Memory B cell (primary cell): ENCODE measurements at regions not wholly inside any gene's neighbourhood (a gene's known extent, or its start where the extent isn't known, plus 50 kb on each side); places are given as distances from the start of the nearest gene placed in this dataset.
"Not testable (repeated sequence)": the region's sequence is repeated elsewhere in the genome, so short reads cannot be mapped to it uniquely, and the experiment has no call there.

Source experiments
- ATAC-seq: fragments of 150-1000 bp; cut with Tn5 transposase; 2 replicates; pipeline ENCODE4 v1.10.0; 2021; ENCODE audit warnings: low read depth, mild to moderate bottlenecking, moderate library complexity
- DNase-seq, 2 donors: peaks; one replicate each; pipeline ENCODE4 v3.0.0; 2022; ENCODE audit warnings: low spot score in 2 of 2
- H3K27ac Mint-ChIP-seq: one replicate; pipeline ENCODE4 v1.8.0; 2022; ENCODE audit warnings: mild to moderate bottlenecking, moderate library complexity, mixed read lengths
- H3K27me3 Mint-ChIP-seq: one replicate; pipeline ENCODE4 v1.8.0; 2022; ENCODE audit warnings: mixed read lengths
- H3K36me3 Mint-ChIP-seq: one replicate; pipeline ENCODE4 v1.8.0; 2022; ENCODE audit warnings: mild to moderate bottlenecking, mixed read lengths
- H3K4me1 Mint-ChIP-seq: one replicate; pipeline ENCODE4 v1.8.0; 2022; ENCODE audit warnings: mixed read lengths
- H3K4me3 Mint-ChIP-seq: one replicate; pipeline ENCODE4 v1.8.0; 2022; ENCODE audit warnings: mild to moderate bottlenecking, moderate library complexity, mixed read lengths
- H3K9me3 Mint-ChIP-seq: one replicate; pipeline ENCODE4 v1.8.0; 2022; ENCODE audit warnings: mixed read lengths

DNA sequence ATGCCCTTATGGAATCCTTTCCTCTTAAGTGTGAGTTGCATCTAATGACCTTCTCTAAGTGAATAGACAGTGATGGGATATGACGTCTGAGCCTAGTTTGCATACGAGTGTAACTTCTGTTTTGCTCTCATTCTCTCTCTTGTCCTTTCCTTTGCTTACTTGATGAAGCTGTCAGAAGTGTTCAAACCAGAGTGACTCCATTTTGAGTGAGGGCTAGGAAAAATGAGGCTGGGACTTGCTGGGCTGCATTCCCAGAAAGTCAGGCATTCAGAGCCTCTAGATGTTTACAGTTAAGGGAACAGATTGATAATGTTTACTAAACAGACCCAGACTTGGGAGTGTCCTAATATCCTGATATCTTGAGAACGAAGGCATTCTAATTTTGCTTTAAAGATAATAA, 311.2 kb upstream of the SOX4 start:
- H3K36me3 Mint-ChIP-seq, DNase-seq, H3K9me3 Mint-ChIP-seq, H3K4me1 Mint-ChIP-seq, H3K27ac Mint-ChIP-seq, H3K4me3 Mint-ChIP-seq, H3K27me3 Mint-ChIP-seq, ATAC-seq: not testable (repeated sequence)

DNA sequence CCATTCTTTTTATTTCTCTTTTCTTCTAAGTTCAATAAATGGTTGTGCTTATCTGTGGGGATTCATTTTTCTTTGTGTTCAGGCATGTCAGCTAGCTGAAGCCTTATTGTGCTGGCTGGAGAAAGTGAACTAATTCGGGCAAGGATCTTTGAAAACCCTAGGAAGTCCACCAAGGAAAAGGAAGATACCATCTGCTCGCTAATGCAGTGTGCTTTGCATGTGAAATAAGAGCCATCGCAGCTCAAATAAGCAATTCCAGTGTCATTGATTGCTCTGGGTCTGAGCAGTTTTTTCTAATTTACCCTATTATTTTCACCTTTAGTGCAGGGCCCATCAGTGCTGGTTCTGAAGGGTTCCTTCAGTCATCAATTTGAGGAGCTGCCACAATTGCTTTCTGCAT, 309.4 kb upstream of the SOX4 start:
- Mint-ChIP-seq H3K27me3 (peaks cover 4% of the 10 kb centered on the region), H3K9me3 (no peaks in the 10 kb centered on the region), H3K36me3 (no peaks in the 10 kb centered on the region), H3K27ac (no peak overlapping the region), H3K4me1 (no peaks in the 10 kb centered on the region), H3K4me3 (no peak overlapping the region)
- ATAC-seq: no peak
- DNase-seq: no peak

DNA sequence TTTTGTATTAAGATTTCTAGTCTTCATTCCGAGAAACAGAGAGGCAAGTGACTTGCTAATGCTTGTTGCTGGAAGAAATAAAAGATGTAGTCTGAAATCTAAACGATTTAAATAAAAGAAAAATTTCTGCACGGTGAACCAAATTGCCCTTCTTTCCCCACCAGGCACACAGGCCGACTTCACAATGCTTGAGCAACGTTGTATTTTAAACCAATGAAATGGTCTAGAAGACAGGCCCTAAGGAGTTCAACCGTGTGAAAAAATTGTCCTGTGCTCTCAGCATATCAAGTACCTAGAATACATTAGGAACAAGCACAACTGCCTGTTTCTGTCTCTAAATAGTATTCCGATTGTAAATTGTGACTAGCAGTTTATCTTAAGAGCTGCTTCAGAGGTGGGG, 308.8 kb upstream of the SOX4 start:
- DNase-seq (no peak), ATAC-seq (no peak)
- Mint-ChIP-seq H3K4me3 (no peak overlapping the region), H3K27me3 (peaks cover 2% of the 10 kb centered on the region), H3K27ac (no peak overlapping the region), H3K36me3 (no peaks in the 10 kb centered on the region), H3K4me1 (no peaks in the 10 kb centered on the region), H3K9me3 (no peaks in the 10 kb centered on the region)

DNA sequence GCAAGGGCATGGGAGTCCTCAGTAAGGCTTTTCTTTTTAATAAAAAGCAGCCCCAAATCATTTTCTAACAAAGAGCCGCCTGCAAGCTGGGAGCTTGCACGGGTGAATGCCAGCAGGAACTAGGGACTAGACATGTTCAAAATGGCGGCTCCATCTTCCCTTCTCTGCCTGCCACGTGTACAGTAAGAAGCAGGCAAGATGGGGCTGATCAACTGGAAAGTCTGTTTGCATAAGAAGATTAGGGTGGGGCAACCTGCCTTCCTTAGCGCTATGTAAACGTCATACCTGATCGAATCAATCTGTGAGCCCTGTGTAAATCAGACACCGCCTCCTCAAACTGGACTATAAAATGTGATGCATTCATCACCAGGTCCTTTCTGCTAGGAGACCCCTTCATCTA, 299.4 kb upstream of the SOX4 start:
- Mint-ChIP-seq H3K27me3 (peaks cover 6% of the 10 kb centered on the region), H3K9me3 (peaks cover 3% of the 10 kb centered on the region), H3K4me1 (no peaks in the 10 kb centered on the region), H3K4me3 (no peak overlapping the region), H3K36me3 (no peaks in the 10 kb centered on the region), H3K27ac (no peak overlapping the region)
- ATAC-seq: no peak
- DNase-seq: no peak

DNA sequence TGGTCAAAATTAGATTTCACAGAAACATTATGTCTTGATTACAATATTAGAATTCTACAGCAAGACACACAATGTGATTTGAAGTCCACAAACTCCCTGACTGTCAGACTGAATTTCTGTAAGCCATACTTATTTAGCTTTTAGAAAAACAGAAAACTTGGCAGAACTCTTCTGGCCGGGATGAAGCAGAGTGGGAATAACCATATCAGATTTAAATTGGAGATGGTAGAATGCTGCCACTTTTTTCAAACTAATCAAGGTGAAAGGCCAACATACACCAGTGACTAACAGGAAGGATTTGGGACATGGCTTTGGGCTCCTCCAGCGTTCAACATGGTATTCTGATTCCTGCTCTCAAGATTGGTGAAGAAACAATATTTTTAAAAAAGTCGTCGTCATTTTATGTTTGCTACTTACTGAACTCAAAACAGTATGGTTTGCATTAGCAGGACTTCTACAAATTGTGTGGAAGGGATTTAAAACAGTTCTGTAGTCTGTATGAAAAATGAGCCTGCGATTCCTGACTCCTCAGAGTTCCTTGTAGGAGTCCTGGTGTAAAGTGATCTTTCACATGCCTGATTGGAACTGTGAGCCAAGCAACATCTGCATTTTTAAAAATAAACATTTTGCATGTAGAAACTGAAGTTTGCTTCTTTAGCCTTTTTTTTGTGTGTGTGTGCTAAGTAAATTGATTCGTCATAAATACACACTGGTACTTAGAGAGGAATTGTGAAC, 297.9 kb upstream of the SOX4 start:
- peaks cover 3% of the 10 kb centered on the region for H3K9me3 Mint-ChIP-seq
- H3K27ac Mint-ChIP-seq: no peak overlapping the region
- no peak overlapping the region for H3K4me3 Mint-ChIP-seq
- peaks cover 6% of the 10 kb centered on the region for H3K27me3 Mint-ChIP-seq
- no peaks in the 10 kb centered on the region for H3K36me3 Mint-ChIP-seq
- DNase-seq: no peak
- no peaks in the 10 kb centered on the region for H3K4me1 Mint-ChIP-seq
- ATAC-seq: no peak

DNA sequence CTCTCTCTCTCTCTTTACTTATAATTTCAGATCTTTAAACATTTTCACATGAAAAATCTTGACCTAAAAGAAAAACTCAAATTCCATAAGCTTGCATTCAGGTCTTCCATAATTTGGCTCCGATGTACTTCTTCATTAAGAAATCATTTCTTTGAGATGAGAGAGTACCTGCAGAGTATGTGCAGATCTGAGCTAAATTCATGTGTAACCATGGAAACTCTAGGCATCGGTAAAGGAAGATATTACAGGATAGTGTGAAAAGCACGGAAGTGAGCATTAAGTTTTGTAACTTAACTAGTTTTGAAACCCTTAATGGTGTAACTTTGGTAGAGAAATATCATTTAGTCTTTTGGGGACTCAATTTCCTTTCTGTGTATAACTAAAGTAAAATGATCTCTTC, 295.9 kb upstream of the SOX4 start:
- Mint-ChIP-seq H3K27ac (no peak overlapping the region), H3K4me1 (no peaks in the 10 kb centered on the region), H3K36me3 (no peaks in the 10 kb centered on the region), H3K27me3 (peaks cover 6% of the 10 kb centered on the region), H3K9me3 (peaks cover 6% of the 10 kb centered on the region), H3K4me3 (no peak overlapping the region)
- DNase-seq (no peak), ATAC-seq (no peak)

DNA sequence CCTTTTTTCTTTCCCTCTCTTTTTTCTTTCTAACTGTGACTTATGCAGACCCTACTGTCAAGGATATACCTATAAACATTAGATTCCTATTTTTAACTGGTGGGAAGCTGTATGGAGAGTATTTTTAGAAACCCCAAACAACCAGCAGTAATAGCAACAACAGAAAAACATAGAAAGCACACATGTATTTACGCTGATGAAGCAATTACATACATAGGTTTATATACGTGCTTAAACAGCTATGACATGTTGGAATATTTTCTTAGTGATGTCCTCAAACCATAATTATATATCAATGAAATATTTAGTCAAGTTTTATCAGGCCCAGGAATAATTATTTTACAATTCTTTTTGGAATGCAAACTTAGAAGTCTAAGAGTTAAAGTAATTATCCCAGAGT, 294.3 kb upstream of the SOX4 start:
- H3K27ac Mint-ChIP-seq: no peak overlapping the region
- no peaks in the 10 kb centered on the region for H3K4me1 Mint-ChIP-seq
- DNase-seq (no peak), ATAC-seq (no peak)
- H3K36me3 Mint-ChIP-seq: no peaks in the 10 kb centered on the region
- H3K9me3 Mint-ChIP-seq: peaks cover 6% of the 10 kb centered on the region
- no peak overlapping the region for H3K4me3 Mint-ChIP-seq
- H3K27me3 Mint-ChIP-seq: peaks cover 6% of the 10 kb centered on the region

DNA sequence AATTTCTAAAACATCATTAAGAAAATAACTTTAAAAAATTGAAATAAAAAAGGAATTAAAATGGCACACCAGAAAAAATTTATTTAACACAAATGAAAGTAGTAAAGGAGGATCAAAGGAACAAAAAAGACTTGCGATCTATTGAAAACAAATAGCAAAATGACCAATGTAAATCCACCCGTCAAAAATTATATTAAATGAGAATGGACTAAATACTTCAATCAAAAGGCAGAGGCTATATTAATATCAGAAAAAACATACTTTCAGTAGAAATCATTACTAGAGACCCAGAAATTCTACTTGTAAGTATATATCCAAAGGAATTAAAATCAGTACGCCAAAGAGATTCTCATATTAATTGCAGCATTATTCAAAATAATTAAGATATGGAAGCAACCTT, 293.1 kb upstream of the SOX4 start:
- peaks cover 8% of the 10 kb centered on the region for H3K9me3 Mint-ChIP-seq
- DNase-seq (no peak), ATAC-seq (no peak)
- peaks cover 2% of the 10 kb centered on the region for H3K27me3 Mint-ChIP-seq
- H3K4me1 Mint-ChIP-seq: no peaks in the 10 kb centered on the region
- no peak overlapping the region for H3K27ac Mint-ChIP-seq
- H3K4me3 Mint-ChIP-seq: no peak overlapping the region
- no peaks in the 10 kb centered on the region for H3K36me3 Mint-ChIP-seq

DNA sequence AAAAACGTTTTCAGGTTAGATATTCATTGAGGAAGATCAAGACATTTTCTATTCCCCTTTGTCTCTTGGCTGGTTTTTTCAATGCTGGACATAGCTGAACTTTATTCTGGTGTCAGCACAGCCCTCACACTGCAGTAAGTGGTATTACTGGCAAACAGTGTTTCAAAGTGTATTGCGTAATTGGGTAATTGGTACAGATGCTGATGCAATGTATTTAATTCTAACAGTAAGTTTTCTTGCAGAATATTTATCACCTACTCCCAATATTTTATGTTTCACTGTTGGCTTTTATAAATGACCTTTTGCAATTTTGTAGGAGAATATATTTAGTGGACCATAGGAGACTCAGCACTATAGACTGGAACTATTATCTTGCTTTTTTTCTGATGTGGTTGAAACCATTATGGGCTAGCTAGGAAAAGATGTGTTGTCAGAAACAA, 287.6 kb upstream of the SOX4 start:
- ATAC-seq: no peak
- Mint-ChIP-seq H3K36me3 (no peaks in the 10 kb centered on the region), H3K27ac (no peak overlapping the region), H3K4me1 (no peaks in the 10 kb centered on the region), H3K27me3 (peaks cover 2% of the 10 kb centered on the region), H3K4me3 (no peak overlapping the region), H3K9me3 (peaks cover 6% of the 10 kb centered on the region)
- DNase-seq: no peak

DNA sequence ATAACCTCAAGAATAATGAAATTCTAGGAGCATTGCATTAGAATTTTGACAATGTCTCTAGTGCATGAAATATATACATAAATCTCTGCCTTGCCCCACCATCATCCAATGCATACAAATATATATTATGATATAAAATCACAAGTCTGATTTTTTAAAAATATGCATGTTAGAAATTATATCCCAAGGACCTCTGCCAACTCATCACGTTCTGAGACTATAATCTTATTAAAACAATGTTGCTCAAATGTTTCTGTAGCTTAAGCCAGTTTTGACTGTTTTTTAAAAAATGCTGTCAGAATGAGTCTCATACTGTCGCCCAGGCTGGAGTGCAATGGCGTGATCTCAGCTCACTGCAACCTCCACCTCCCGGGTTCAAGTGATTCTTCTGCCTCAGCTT, 287.0 kb upstream of the SOX4 start:
- H3K4me1 Mint-ChIP-seq: no peaks in the 10 kb centered on the region
- peaks cover 2% of the 10 kb centered on the region for H3K27me3 Mint-ChIP-seq
- no peak overlapping the region for H3K27ac Mint-ChIP-seq
- H3K4me3 Mint-ChIP-seq: no peak overlapping the region
- DNase-seq: no peak
- peaks cover 6% of the 10 kb centered on the region for H3K9me3 Mint-ChIP-seq
- ATAC-seq: no peak
- H3K36me3 Mint-ChIP-seq: no peaks in the 10 kb centered on the region

DNA sequence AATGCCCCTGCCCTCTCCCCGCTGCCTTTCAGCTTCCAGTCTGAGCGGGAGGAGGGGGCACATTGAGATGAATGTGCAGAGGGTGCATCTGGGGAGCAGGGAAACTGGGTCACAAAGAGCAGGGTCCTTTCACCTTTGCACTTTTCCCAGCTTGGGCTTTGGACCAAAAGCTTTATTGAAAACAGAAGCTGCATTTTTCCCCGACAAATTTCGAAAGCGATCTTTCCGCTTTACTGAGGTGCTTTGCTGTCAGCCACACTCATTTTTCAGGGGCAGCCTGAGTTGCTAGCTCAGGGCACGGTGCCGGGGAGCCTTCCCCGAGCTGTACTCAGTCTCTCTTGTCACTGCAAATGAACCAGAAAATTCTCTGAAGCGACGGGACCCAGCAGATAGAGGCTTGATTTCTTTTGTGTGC, 283.7 kb upstream of the SOX4 start:
- Mint-ChIP-seq H3K27me3 (peaks cover 2% of the 10 kb centered on the region), H3K36me3 (no peaks in the 10 kb centered on the region), H3K4me3 (no peak overlapping the region), H3K27ac (no peak overlapping the region), H3K9me3 (no peaks in the 10 kb centered on the region), H3K4me1 (no peaks in the 10 kb centered on the region)
- ATAC-seq (no peak), DNase-seq (no peak)

DNA sequence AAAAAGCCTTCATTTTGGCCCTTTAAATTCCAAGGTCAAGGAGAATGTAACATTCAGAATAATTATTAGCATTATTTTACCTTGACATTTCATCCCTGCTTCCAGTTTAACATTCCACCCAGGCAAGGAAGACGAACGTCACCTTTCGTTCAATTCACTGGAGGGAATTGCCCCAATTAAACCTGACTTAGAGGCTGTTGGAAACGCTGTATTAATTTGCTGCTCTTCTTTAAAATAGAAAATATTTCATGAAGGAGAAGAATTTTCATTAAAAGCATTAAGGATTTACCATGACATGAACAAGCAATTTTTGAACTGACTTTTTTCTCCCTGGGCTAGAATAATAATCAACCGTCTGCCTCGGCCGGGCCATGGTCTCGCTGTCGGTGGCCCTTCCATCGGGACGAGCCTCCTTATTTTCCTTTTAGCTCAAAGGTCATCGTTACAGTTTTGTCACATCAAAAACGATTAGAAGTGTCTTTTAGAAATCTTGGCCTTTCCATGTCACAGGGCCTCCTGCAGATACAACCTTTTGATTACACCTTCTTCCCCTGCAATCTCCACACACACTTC, 282.9 kb upstream of the SOX4 start:
- Mint-ChIP-seq H3K4me3 (no peak overlapping the region), H3K4me1 (no peaks in the 10 kb centered on the region), H3K36me3 (no peaks in the 10 kb centered on the region), H3K27me3 (peaks cover 2% of the 10 kb centered on the region), H3K27ac (no peak overlapping the region), H3K9me3 (no peaks in the 10 kb centered on the region)
- no peak for DNase-seq
- no peak for ATAC-seq

DNA sequence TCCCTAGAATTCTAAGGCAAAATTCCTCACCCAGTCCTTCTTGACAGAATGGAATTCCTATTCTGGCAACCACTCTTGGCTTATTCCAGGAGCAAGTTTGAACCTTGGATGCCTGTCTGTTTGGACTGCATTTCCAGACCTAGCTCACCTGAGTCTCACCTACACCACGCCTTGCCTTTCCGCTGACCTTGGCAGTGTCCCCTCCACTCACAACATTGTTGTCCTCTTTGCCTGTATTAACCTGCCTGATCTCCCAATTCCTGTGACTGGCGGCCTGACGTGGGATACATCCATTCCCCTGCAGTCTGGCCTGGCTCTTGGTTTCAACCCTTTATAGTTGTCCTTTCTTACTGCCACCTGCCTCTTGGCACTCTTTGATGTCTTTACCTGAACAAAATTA, 281.4 kb upstream of the SOX4 start:
- Mint-ChIP-seq H3K27me3 (peaks cover 2% of the 10 kb centered on the region), H3K4me1 (no peaks in the 10 kb centered on the region), H3K4me3 (no peak overlapping the region), H3K27ac (no peak overlapping the region), H3K9me3 (no peaks in the 10 kb centered on the region), H3K36me3 (no peaks in the 10 kb centered on the region)
- ATAC-seq (no peak), DNase-seq (no peak)

DNA sequence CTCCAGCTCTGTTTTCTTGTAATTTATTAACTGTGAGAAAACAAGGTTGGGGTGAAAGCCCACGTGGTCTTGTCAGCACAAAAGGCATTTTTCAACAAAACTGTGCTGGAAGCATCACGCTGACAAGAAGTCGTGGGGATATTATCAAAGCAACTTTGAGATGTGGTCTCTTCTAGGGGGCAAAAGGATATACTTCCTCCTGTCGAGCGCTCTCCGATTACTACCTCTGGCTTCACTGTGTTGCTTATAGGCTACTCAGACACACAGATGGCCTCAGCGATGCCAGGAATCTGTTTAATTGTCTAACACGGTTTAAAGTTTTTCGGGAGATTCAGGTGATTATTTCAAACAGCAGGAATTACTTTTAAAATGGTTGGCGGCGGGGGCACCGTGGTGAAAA, 275.9 kb upstream of the SOX4 start:
- Mint-ChIP-seq H3K4me1 (no peaks in the 10 kb centered on the region), H3K27me3 (no peaks in the 10 kb centered on the region), H3K9me3 (no peaks in the 10 kb centered on the region), H3K36me3 (no peaks in the 10 kb centered on the region), H3K4me3 (no peak overlapping the region), H3K27ac (no peak overlapping the region)
- DNase-seq (no peak), ATAC-seq (no peak)

DNA sequence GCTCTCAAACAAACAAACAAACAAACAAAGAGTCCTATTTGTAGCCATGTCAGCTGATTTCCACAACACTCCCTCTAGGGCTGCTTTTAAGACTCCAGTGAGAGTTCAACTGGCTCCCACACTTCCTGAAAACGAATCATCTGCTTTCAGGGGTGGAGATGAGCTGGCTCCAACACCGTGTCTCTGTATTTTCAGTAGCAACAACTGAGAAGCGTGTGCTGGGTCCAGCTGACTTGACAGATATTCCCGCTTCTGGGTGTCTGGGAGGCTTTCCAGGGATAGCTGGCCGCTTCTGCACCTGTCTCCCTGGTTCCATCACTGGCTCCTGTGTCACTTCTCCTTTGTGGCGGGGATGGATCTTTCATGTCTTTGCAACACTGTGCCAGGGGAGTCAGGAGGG, 272.5 kb upstream of the SOX4 start:
- H3K27me3 Mint-ChIP-seq: no peaks in the 10 kb centered on the region
- H3K4me1 Mint-ChIP-seq: no peaks in the 10 kb centered on the region
- no peaks in the 10 kb centered on the region for H3K36me3 Mint-ChIP-seq
- H3K9me3 Mint-ChIP-seq: no peaks in the 10 kb centered on the region
- H3K4me3 Mint-ChIP-seq: no peak overlapping the region
- no peak for DNase-seq
- no peak overlapping the region for H3K27ac Mint-ChIP-seq
- no peak for ATAC-seq
